Endothelial cell of umbilical vein (primary cell): ENCODE measurements at regions not wholly inside any gene's neighbourhood (a gene's known extent, or its start where the extent isn't known, plus 50 kb on each side); places are given as distances from the start of the nearest gene placed in this dataset.

ENCODE experiments used
- BruUV-seq: library from RNA; stranded (reverse); fragments of 400-500 nt; replicated peaks from 2 replicates; lab custom pipeline; 2021; lab: Mats Ljungman, UMichigan
- CTCF ChIA-PET: fragments of 300-600, 350-600 bp; sonication (Branson Sonifier 250); formaldehyde crosslinking; loops from one replicate; lab custom pipeline; 2021; ENCODE audit warnings: antibody characterized with exemption, inconsistent platforms; lab: Charles Lee
- POLR2A ChIA-PET: fragments of 300-600, 350-600 bp; sonication (Branson Sonifier 250); formaldehyde crosslinking; loops from one replicate; lab custom pipeline; 2021; ENCODE audit warnings: antibody characterized with exemption, inconsistent platforms; lab: Charles Lee
- DNase-seq: peaks from one replicate; pipeline ENCODE4 v3.0.0-alpha.2; 2011; ENCODE audit warnings: low read depth, low spot score
- FAIRE-seq: peaks from 2 replicates; lab custom pipeline; 2011; peaks lifted over from hg19 to GRCh38; lab: Jason Lieb, UNC
- H2AFZ ChIP-seq: 2 replicates; pipeline ENCODE4 v1.6.0; 2012; ENCODE audit warnings: low read depth, low read length, control low read depth, inconsistent platforms
- H3K27ac ChIP-seq: 2 replicates; pipeline ENCODE4 v1.5.1; 2011; ENCODE audit warnings: low read depth, mild to moderate bottlenecking, control low read depth, low read length, moderate library complexity; ENCODE audit not compliant: insufficient read depth
- H3K27me3 ChIP-seq, 2 experiments: 2 replicates each; pipeline versions ENCODE4 v1.6.0 to v1.6.1; 2011; ENCODE audit warnings: low read length in 2 of 2, mixed read lengths in 1 of 2; ENCODE audit not compliant: control insufficient read depth in 2 of 2, insufficient read depth in 2 of 2
- H3K36me3 ChIP-seq, 2 experiments: 2 replicates in 1 of 2; 3 replicates in 1 of 2; pipeline ENCODE4 v1.5.1; 2011; ENCODE audit warnings: low read length in 2 of 2, mild to moderate bottlenecking in 1 of 2, moderate library complexity in 1 of 2; ENCODE audit not compliant: control insufficient read depth in 2 of 2, insufficient read depth in 2 of 2; ENCODE audit errors: extremely low read depth in 1 of 2
- H3K4me1 ChIP-seq: 3 replicates; pipeline ENCODE4 v1.5.1; 2011; ENCODE audit warnings: mild to moderate bottlenecking, low read length; ENCODE audit not compliant: control insufficient read depth, insufficient read depth; ENCODE audit errors: extremely low read depth
- H3K4me2 ChIP-seq: 2 replicates; pipeline ENCODE4 v1.6.1; 2011; ENCODE audit warnings: low read length, control low read depth, mixed read lengths; ENCODE audit not compliant: insufficient read depth
- H3K4me3 ChIP-seq, 3 experiments: fragments of 200-600 bp in 1 of 3; sonication (generic), shearing (Covaris generic) in 1 of 3; replicated peaks in 1 of 3; 2 replicates each; pipeline ENCODE4 v1.5.1; 2011 to 2016; ENCODE audit warnings: control low read depth in 3 of 3, low read length in 3 of 3, mild to moderate bottlenecking in 2 of 3, inconsistent platforms in 1 of 3, low read depth in 1 of 3, moderate library complexity in 1 of 3; ENCODE audit not compliant: insufficient read depth in 1 of 3
- H3K79me2 ChIP-seq: 2 replicates; pipeline ENCODE4 v1.6.0; 2012; ENCODE audit warnings: low read length, inconsistent platforms; ENCODE audit not compliant: control insufficient read depth, insufficient read depth
- H3K9ac ChIP-seq: replicated peaks from 2 replicates; pipeline ENCODE3; 2011; ENCODE audit warnings: low read length, control low read depth; ENCODE audit not compliant: insufficient read depth; ENCODE audit errors: extremely low read depth
- H3K9me1 ChIP-seq: replicated peaks from 3 replicates; pipeline ENCODE4 v1.6.0; 2011; ENCODE audit warnings: mild to moderate bottlenecking, low read length; ENCODE audit not compliant: control insufficient read depth, insufficient read depth; ENCODE audit errors: extremely low read depth
- H3K9me3 ChIP-seq: replicated peaks from 2 replicates; pipeline ENCODE4 v1.5.1; 2012; ENCODE audit warnings: low read length, inconsistent platforms; ENCODE audit not compliant: control insufficient read depth, insufficient read depth
- H4K20me1 ChIP-seq: replicated peaks from 2 replicates; pipeline ENCODE3; 2011; ENCODE audit warnings: mild to moderate bottlenecking, low read length; ENCODE audit not compliant: control insufficient read depth, insufficient read depth; ENCODE audit errors: extremely low read depth
- CTCF ChIP-seq, 2 donors: IDR thresholded peaks; 1 replicate in 1 of 2; 2 replicates in 1 of 2; pipeline ENCODE4 v1.5.1; 2011; ENCODE audit warnings: low read length in 2 of 2, mild to moderate bottlenecking in 2 of 2, moderate library complexity in 2 of 2, control low read depth in 1 of 2, inconsistent platforms in 1 of 2, low read depth in 1 of 2; ENCODE audit not compliant: insufficient read depth in 1 of 2; ENCODE audit errors: extremely low read depth in 1 of 2
- EZH2 ChIP-seq: IDR thresholded peaks from 2 replicates; pipeline ENCODE4 v1.6.1; 2012; ENCODE audit warnings: borderline replicate concordance, low read depth, mild to moderate bottlenecking, moderate library complexity, low read length, inconsistent platforms; ENCODE audit not compliant: severe bottlenecking
- FOS ChIP-seq: IDR thresholded peaks from 2 replicates; pipeline ENCODE4 v1.6.1; 2011; ENCODE audit warnings: mild to moderate bottlenecking, low read length, moderate library complexity, borderline replicate concordance; ENCODE audit not compliant: insufficient read depth
- GATA2 ChIP-seq: IDR thresholded peaks from 2 replicates; pipeline ENCODE4 v1.7.0; 2011; ENCODE audit warnings: low read depth, mild to moderate bottlenecking, moderate library complexity, mixed read lengths, low read length; ENCODE audit not compliant: insufficient read length, insufficient read depth
- JUN ChIP-seq: IDR thresholded peaks from 2 replicates; pipeline ENCODE4 v1.6.1; 2011; ENCODE audit warnings: borderline replicate concordance, low read depth; ENCODE audit not compliant: insufficient read length, insufficient read depth
- MAX ChIP-seq: IDR thresholded peaks from 2 replicates; pipeline ENCODE4 v1.6.1; 2011; ENCODE audit not compliant: insufficient read depth, insufficient read length
- MYC ChIP-seq: IDR thresholded peaks from one replicate; pipeline ENCODE4 v1.6.1; 2011; ENCODE audit warnings: mild to moderate bottlenecking, low read depth, low read length
- POLR2A ChIP-seq: IDR thresholded peaks from 2 replicates; pipeline ENCODE4 v1.6.1; 2012; ENCODE audit warnings: low read depth, mild to moderate bottlenecking, control low read depth, low read length
- POLR2AphosphoS5 ChIP-seq: IDR thresholded peaks from 2 replicates; pipeline ENCODE4 v1.6.1; 2012; ENCODE audit warnings: low read depth, mild to moderate bottlenecking, control low read depth, low read length, moderate library complexity; ENCODE audit not compliant: insufficient read depth
- dilution Hi-C: fragments of 300-500 bp; cut with MboI; formaldehyde crosslinking; loops from one replicate; pipeline ENCODE4 v1.15.0; 2019; ENCODE audit warnings: low sequenced_read_pairs; ENCODE audit not compliant: extremely low pct_ligation_motif_present
- intact Hi-C: fragments of 100-400 bp; cut with micrococcal nuclease; formaldehyde crosslinking; loops from one replicate; pipeline ENCODE4 v1.10.0; 2022

- dilution Hi-C loops (no loop called here), intact Hi-C loops (no loop called here)
- DNase-seq = no peak
- Histone ChIP-seq H3K9me3 (no peaks in the 10 kb centered on the region), H3K36me3 (no peaks in the 10 kb centered on the region), H3K9me1 (no peaks in the 10 kb centered on the region), H3K4me1 (no peaks in the 10 kb centered on the region), H3K9ac (no peak overlapping the region), H3K79me2 (no peaks in the 10 kb centered on the region), H3K4me2 (no peak overlapping the region), H3K4me3 (no peak overlapping the region), H3K27ac (no peak overlapping the region), H2AFZ (no peak overlapping the region), H3K27me3 (peaks cover 3 to 5% of the 10 kb centered on the region in 2 experiments), H4K20me1 (no peaks in the 10 kb centered on the region)
- ChIA-PET CTCF (interaction anchor here (1.0 kb wide), 1 partner anchor 152 kb away, joined by 4 read pairs; no protein-coding TSS in a partner anchor), POLR2A (no interaction called here)
- no peak for FAIRE-seq
- no peak for TF ChIP-seq POLR2A
- no peak for TF ChIP-seq FOS
- no peak for TF ChIP-seq JUN
- no peak for TF ChIP-seq CTCF (IDR thresholded peaks at IDR 0.05; ENCODE audit: extremely low read depth in 1 of 2, insufficient read depth in 1 of 2, low read depth in 1 of 2, low read length in 2 of 2)
- no peak for TF ChIP-seq EZH2
- TF ChIP-seq MAX = no peak
- no peak for TF ChIP-seq POLR2AphosphoS5
- TF ChIP-seq GATA2 = no peak
- TF ChIP-seq MYC = no peak
- BruUV-seq = no TSS peak
These were observed 120.8 kb upstream of the SEC14L1 start for GRCh38 chr17:77019893-77020379.
